ENCODE measurements at regions not wholly inside any gene's neighbourhood (a gene's known extent, or its start where the extent isn't known, plus 50 kb on each side); places are given as distances from the start of the nearest gene placed in this dataset.

- no peak overlapping the region for H3K4me3 ChIP-seq (replicated peaks in 1 of 3; ENCODE audit: insufficient read depth in 1 of 3, low read depth in 1 of 3, low read length in 3 of 3)
- H3K79me2 ChIP-seq (ENCODE audit: control insufficient read depth, insufficient read depth, low read length) = no peaks in the 10 kb centered on the region
- no peaks in the 10 kb centered on the region for H3K36me3 ChIP-seq (ENCODE audit: control insufficient read depth in 2 of 2, extremely low read depth in 1 of 2, insufficient read depth in 2 of 2, low read length in 2 of 2)
- H3K9me3 ChIP-seq (replicated peaks; ENCODE audit: control insufficient read depth, insufficient read depth, low read length) = no peaks in the 10 kb centered on the region
- H3K9me1 ChIP-seq (replicated peaks; ENCODE audit: control insufficient read depth, extremely low read depth, insufficient read depth, low read length) = no peaks in the 10 kb centered on the region
- TF ChIP-seq, protein P1, sequence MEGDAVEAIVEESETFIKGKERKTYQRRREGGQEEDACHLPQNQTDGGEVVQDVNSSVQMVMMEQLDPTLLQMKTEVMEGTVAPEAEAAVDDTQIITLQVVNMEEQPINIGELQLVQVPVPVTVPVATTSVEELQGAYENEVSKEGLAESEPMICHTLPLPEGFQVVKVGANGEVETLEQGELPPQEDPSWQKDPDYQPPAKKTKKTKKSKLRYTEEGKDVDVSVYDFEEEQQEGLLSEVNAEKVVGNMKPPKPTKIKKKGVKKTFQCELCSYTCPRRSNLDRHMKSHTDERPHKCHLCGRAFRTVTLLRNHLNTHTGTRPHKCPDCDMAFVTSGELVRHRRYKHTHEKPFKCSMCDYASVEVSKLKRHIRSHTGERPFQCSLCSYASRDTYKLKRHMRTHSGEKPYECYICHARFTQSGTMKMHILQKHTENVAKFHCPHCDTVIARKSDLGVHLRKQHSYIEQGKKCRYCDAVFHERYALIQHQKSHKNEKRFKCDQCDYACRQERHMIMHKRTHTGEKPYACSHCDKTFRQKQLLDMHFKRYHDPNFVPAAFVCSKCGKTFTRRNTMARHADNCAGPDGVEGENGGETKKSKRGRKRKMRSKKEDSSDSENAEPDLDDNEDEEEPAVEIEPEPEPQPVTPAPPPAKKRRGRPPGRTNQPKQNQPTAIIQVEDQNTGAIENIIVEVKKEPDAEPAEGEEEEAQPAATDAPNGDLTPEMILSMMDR (IDR thresholded peaks at IDR 0.05; ENCODE audit: extremely low read depth in 1 of 2, insufficient read depth in 1 of 2, low read depth in 1 of 2, low read length in 2 of 2) = no peak
- TF ChIP-seq GATA2 (IDR thresholded peaks at IDR 0.05; ENCODE audit: insufficient read depth, insufficient read length, low read depth, low read length) (no peak), POLR2A (IDR thresholded peaks at IDR 0.05; ENCODE audit: low read depth, low read length) (no peak), MAX (IDR thresholded peaks at IDR 0.05; ENCODE audit: insufficient read depth, insufficient read length) (no peak), POLR2AphosphoS5 (IDR thresholded peaks at IDR 0.05; ENCODE audit: insufficient read depth, low read depth, low read length) (no peak), MYC (IDR thresholded peaks at IDR 0.05; ENCODE audit: low read depth, low read length) (no peak), EZH2 (IDR thresholded peaks at IDR 0.05; ENCODE audit: borderline replicate concordance, low read depth, low read length, severe bottlenecking) (no peak), JUN (IDR thresholded peaks at IDR 0.05; ENCODE audit: borderline replicate concordance, insufficient read depth, insufficient read length, low read depth) (no peak), FOS (IDR thresholded peaks at IDR 0.05; ENCODE audit: borderline replicate concordance, insufficient read depth, low read length) (no peak)
- ChIA-PET POLR2A (no interaction called here), CTCF (no interaction called here)
- intact Hi-C loops (cut with micrococcal nuclease) (no loop called here), dilution Hi-C loops (cut with MboI; ENCODE audit: extremely low pct_ligation_motif_present, low sequenced_read_pairs) (no loop called here)
- H3K27ac ChIP-seq (ENCODE audit: insufficient read depth, low read depth, low read length) = no peak overlapping the region
- no peaks in the 10 kb centered on the region for H4K20me1 ChIP-seq (replicated peaks; ENCODE audit: control insufficient read depth, extremely low read depth, insufficient read depth, low read length)
- H3K4me2 ChIP-seq (ENCODE audit: insufficient read depth, low read length) = no peak overlapping the region
- no peaks in the 10 kb centered on the region for H3K27me3 ChIP-seq (ENCODE audit: control insufficient read depth in 2 of 2, insufficient read depth in 2 of 2, low read length in 2 of 2)
- FAIRE-seq (no peak), DNase-seq (ENCODE audit: low read depth, low spot score) (no peak)
- no peaks in the 10 kb centered on the region for H3K4me1 ChIP-seq (ENCODE audit: control insufficient read depth, extremely low read depth, insufficient read depth, low read length)
- BruUV-seq (replicated peaks) = no TSS peak
- no peak overlapping the region for H3K9ac ChIP-seq (replicated peaks; ENCODE audit: extremely low read depth, insufficient read depth, low read length)
- no peak overlapping the region for H2AFZ ChIP-seq (ENCODE audit: low read depth, low read length)
Measured at GRCh38 chr6:68238097-68238601, 396.9 kb upstream of the ADGRB3 start.

Measured in endothelial cell of umbilical vein (primary cell).